ENCODE measurements at regions not wholly inside any gene's neighbourhood (a gene's known extent, or its start where the extent isn't known, plus 50 kb on each side); places are given as distances from the start of the nearest gene placed in this dataset.

- TF ChIP-seq, protein P1, sequence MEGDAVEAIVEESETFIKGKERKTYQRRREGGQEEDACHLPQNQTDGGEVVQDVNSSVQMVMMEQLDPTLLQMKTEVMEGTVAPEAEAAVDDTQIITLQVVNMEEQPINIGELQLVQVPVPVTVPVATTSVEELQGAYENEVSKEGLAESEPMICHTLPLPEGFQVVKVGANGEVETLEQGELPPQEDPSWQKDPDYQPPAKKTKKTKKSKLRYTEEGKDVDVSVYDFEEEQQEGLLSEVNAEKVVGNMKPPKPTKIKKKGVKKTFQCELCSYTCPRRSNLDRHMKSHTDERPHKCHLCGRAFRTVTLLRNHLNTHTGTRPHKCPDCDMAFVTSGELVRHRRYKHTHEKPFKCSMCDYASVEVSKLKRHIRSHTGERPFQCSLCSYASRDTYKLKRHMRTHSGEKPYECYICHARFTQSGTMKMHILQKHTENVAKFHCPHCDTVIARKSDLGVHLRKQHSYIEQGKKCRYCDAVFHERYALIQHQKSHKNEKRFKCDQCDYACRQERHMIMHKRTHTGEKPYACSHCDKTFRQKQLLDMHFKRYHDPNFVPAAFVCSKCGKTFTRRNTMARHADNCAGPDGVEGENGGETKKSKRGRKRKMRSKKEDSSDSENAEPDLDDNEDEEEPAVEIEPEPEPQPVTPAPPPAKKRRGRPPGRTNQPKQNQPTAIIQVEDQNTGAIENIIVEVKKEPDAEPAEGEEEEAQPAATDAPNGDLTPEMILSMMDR (IDR thresholded peaks at IDR 0.05): no peak
- no peak for TF ChIP-seq POLR2A (IDR thresholded peaks at IDR 0.05)
Observed at GRCh38 chr6:153537422-153537821, 406.3 kb upstream of the RGS17 start.
